ENCODE measurements at regions not wholly inside any gene's neighbourhood (a gene's known extent, or its start where the extent isn't known, plus 50 kb on each side); places are given as distances from the start of the nearest gene placed in this dataset.

DNA sequence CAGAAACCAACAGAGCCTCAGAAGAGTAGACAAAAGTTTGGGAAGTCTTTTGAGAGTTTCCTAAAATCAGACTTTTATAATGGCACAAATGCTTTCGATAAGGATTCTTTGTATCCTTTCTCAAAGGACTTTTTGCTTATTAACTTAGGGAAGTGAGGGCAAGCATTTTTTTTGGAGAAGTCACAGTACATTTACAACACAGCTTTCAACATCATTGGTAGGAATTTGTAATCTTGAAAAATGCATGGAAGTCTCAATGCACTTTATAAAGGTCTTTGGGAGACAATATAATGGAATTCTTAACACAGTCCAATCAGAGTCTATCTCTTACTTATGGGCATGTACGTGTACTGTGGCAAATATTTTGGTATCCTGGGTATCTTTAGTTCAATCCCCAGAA lies 325.8 kb upstream of the NR5A2 start:
- no peak for DNase-seq (ENCODE audit: extremely low read depth, insufficient read length)
- no peaks in the 10 kb centered on the region for H3K27me3 ChIP-seq (replicated peaks; ENCODE audit: control insufficient read depth, insufficient read depth, low read length)
- TF ChIP-seq, protein P1, sequence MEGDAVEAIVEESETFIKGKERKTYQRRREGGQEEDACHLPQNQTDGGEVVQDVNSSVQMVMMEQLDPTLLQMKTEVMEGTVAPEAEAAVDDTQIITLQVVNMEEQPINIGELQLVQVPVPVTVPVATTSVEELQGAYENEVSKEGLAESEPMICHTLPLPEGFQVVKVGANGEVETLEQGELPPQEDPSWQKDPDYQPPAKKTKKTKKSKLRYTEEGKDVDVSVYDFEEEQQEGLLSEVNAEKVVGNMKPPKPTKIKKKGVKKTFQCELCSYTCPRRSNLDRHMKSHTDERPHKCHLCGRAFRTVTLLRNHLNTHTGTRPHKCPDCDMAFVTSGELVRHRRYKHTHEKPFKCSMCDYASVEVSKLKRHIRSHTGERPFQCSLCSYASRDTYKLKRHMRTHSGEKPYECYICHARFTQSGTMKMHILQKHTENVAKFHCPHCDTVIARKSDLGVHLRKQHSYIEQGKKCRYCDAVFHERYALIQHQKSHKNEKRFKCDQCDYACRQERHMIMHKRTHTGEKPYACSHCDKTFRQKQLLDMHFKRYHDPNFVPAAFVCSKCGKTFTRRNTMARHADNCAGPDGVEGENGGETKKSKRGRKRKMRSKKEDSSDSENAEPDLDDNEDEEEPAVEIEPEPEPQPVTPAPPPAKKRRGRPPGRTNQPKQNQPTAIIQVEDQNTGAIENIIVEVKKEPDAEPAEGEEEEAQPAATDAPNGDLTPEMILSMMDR (IDR thresholded peaks at IDR 0.05; ENCODE audit: insufficient read depth, low read length, poor library complexity, severe bottlenecking): no peak
- H3K4me3 ChIP-seq (replicated peaks; ENCODE audit: low read depth, low read length): no peak overlapping the region
- no peaks in the 10 kb centered on the region for H3K36me3 ChIP-seq (ENCODE audit: control insufficient read depth, insufficient read depth, low read length)

DNA sequence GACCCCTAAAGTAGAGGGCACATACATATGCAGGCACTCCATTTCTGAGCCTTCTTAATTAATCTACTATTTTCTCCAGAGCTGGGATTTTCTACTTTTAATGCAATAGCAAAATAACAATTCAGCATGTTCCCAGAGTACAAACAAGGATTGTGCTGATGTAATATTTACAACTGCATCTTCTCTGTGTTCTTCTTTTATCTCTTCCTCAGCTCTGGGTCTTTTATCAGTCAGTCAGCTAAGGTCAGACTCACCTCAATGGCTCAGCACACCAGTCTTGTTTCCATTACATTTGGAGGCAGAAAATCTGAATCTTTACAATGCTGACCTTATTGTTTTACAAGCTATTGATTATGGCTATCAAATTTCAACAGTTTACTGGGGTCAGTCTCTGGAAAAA lies 323.3 kb upstream of the NR5A2 start:
- H3K36me3 ChIP-seq (ENCODE audit: control insufficient read depth, insufficient read depth, low read length): no peaks in the 10 kb centered on the region
- no peak overlapping the region for H3K4me3 ChIP-seq (replicated peaks; ENCODE audit: low read depth, low read length)
- no peaks in the 10 kb centered on the region for H3K27me3 ChIP-seq (replicated peaks; ENCODE audit: control insufficient read depth, insufficient read depth, low read length)
- TF ChIP-seq, protein P1 (IDR thresholded peaks at IDR 0.05; ENCODE audit: insufficient read depth, low read length, poor library complexity, severe bottlenecking): no peak
- DNase-seq (ENCODE audit: extremely low read depth, insufficient read length): no peak

DNA sequence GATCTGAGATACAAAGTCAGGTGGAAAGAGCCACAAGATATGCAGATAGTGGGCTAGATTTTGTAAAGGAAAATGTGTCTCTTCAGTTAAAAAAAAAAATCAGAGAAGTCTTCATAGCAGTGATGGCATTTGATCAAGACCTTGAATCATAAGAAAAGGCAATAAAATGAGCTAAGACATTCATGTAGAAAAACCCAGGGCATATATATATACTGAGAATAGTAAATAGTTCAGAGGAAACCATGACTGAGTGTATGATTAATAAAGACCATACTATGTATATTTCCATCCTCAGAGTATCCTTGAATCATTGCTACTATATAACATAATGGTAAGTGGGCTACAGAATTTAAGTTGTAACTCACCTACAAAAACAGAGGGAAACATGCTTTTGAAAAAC lies 321.7 kb upstream of the NR5A2 start:
- Histone ChIP-seq H3K36me3 (ENCODE audit: control insufficient read depth, insufficient read depth, low read length) (no peaks in the 10 kb centered on the region), H3K27me3 (replicated peaks; ENCODE audit: control insufficient read depth, insufficient read depth, low read length) (no peaks in the 10 kb centered on the region), H3K4me3 (replicated peaks; ENCODE audit: low read depth, low read length) (no peak overlapping the region)
- no peak for DNase-seq (ENCODE audit: extremely low read depth, insufficient read length)
- TF ChIP-seq, protein P1 (IDR thresholded peaks at IDR 0.05; ENCODE audit: insufficient read depth, low read length, poor library complexity, severe bottlenecking): no peak

DNA sequence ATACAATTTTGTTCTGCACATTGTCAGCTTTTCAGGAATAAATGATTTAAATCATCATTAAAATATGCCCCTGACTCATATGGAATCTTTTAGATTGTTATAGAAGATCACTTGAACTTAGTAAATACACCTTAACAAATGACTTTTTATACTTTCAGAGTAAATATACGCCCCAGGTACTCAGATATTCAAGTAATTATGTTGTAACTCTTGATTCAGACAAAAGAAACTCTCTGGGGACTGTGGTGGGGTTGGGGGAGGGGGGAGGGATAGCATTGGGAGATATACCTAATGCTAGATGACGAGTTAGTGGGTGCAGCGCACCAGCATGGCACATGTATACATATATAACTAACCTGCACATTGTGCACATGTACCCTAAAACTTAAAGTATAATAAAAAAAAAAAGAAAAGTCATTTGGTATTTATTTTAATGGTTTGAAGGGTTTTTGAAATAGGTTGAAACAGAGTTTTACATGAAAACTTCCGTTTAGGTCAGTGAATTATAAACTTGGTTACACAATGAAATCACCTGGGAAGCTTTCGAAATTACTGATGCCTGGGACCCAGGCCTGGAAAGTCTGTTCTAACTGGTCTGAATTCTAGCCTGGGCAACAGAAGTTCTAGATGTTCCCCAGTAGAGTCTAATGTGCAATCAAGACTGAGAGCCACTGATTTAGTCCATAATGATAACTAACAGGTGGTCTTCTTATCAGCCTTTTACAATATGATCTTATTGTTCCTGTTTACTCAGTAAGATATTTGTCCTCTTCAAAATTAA lies 320.5 kb upstream of the NR5A2 start:
- no peak for DNase-seq (ENCODE audit: extremely low read depth, insufficient read length)
- no peaks in the 10 kb centered on the region for H3K36me3 ChIP-seq (ENCODE audit: control insufficient read depth, insufficient read depth, low read length)
- TF ChIP-seq, protein P1 (IDR thresholded peaks at IDR 0.05; ENCODE audit: insufficient read depth, low read length, poor library complexity, severe bottlenecking): no peak
- no peaks in the 10 kb centered on the region for H3K27me3 ChIP-seq (replicated peaks; ENCODE audit: control insufficient read depth, insufficient read depth, low read length)
- H3K4me3 ChIP-seq (replicated peaks; ENCODE audit: low read depth, low read length): no peak overlapping the region

DNA sequence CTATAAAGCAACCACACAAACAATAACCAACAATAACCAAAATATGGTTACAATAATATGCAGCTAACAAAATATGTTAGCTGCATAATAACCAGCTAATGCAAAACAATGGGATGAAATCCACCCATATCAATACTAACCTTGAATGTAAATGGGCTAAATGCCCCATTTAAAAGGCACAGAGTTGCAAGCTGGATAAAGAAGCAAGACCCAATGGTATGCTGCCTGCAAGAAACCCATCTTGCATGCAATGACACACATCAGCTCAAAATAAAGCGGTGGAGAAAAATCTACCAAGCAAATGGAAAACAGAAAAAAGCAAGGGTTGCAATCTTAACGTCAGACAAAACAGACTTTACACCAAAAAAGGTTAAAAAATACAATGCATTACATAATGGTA lies 316.5 kb upstream of the NR5A2 start:
- TF ChIP-seq, protein P1 (IDR thresholded peaks at IDR 0.05; ENCODE audit: insufficient read depth, low read length, poor library complexity, severe bottlenecking): no peak

More for the DNA sequence above, 316.5 kb upstream of the NR5A2 start:
- no peaks in the 10 kb centered on the region for H3K27me3 ChIP-seq (replicated peaks; ENCODE audit: control insufficient read depth, insufficient read depth, low read length)
- H3K36me3 ChIP-seq (ENCODE audit: control insufficient read depth, insufficient read depth, low read length): no peaks in the 10 kb centered on the region
- H3K4me3 ChIP-seq (replicated peaks; ENCODE audit: low read depth, low read length): no peak overlapping the region
- DNase-seq (ENCODE audit: extremely low read depth, insufficient read length): no peak

Data from GM06990 (cell line).